ENCODE measurements at regions not wholly inside any gene's neighbourhood (a gene's known extent, or its start where the extent isn't known, plus 50 kb on each side); places are given as distances from the start of the nearest gene placed in this dataset.

- Histone ChIP-seq H3K27ac (ENCODE audit: low read depth, low read length) (no peak overlapping the region), H3K4me3 (ENCODE audit: low read depth, low read length) (no peak overlapping the region), H3K9ac (ENCODE audit: low read depth, low read length) (no peak overlapping the region), H3K36me3 (ENCODE audit: control insufficient read depth, insufficient read depth, low read length) (no peaks in the 10 kb centered on the region), H3K4me1 (ENCODE audit: control insufficient read depth, insufficient read depth, low read length) (no peaks in the 10 kb centered on the region), H3K27me3 (ENCODE audit: control insufficient read depth, insufficient read depth, low read length) (no peaks in the 10 kb centered on the region), H3K9me3 (ENCODE audit: control insufficient read depth, insufficient read depth, low read length) (no peaks in the 10 kb centered on the region)
Measured at GRCh38 chr4:111697176-111697942, 447.9 kb upstream of the FAM241A start.

GRCh38 chr4:111698361-111698760 lies 446.9 kb upstream of the FAM241A start:
- H3K9ac ChIP-seq (ENCODE audit: low read depth, low read length) = no peak overlapping the region
- no peak overlapping the region for H3K4me3 ChIP-seq (ENCODE audit: low read depth, low read length)
- no peaks in the 10 kb centered on the region for H3K4me1 ChIP-seq (ENCODE audit: control insufficient read depth, insufficient read depth, low read length)

GRCh38 chr4:111699165-111699564 lies 446.1 kb upstream of the FAM241A start:
- H3K4me3 ChIP-seq (ENCODE audit: low read depth, low read length) = no peak overlapping the region
- no peak overlapping the region for H3K27ac ChIP-seq (ENCODE audit: low read depth, low read length)
- no peaks in the 10 kb centered on the region for H3K36me3 ChIP-seq (ENCODE audit: control insufficient read depth, insufficient read depth, low read length)
- no peak overlapping the region for H3K9ac ChIP-seq (ENCODE audit: low read depth, low read length)
- H3K9me3 ChIP-seq (ENCODE audit: control insufficient read depth, insufficient read depth, low read length) = no peaks in the 10 kb centered on the region
- H3K4me1 ChIP-seq (ENCODE audit: control insufficient read depth, insufficient read depth, low read length) = no peaks in the 10 kb centered on the region
- H3K27me3 ChIP-seq (ENCODE audit: control insufficient read depth, insufficient read depth, low read length) = no peaks in the 10 kb centered on the region

More at GRCh38 chr4:111698361-111698760, 446.9 kb upstream of the FAM241A start:
- no peaks in the 10 kb centered on the region for H3K9me3 ChIP-seq (ENCODE audit: control insufficient read depth, insufficient read depth, low read length)
- no peaks in the 10 kb centered on the region for H3K27me3 ChIP-seq (ENCODE audit: control insufficient read depth, insufficient read depth, low read length)
- no peaks in the 10 kb centered on the region for H3K36me3 ChIP-seq (ENCODE audit: control insufficient read depth, insufficient read depth, low read length)
- no peak overlapping the region for H3K27ac ChIP-seq (ENCODE audit: low read depth, low read length)

- Histone ChIP-seq H3K4me1 (ENCODE audit: control insufficient read depth, insufficient read depth, low read length) (no peaks in the 10 kb centered on the region), H3K27ac (ENCODE audit: low read depth, low read length) (no peak overlapping the region), H3K9ac (ENCODE audit: low read depth, low read length) (no peak overlapping the region), H3K9me3 (ENCODE audit: control insufficient read depth, insufficient read depth, low read length) (no peaks in the 10 kb centered on the region), H3K27me3 (ENCODE audit: control insufficient read depth, insufficient read depth, low read length) (no peaks in the 10 kb centered on the region), H3K36me3 (ENCODE audit: control insufficient read depth, insufficient read depth, low read length) (no peaks in the 10 kb centered on the region), H3K4me3 (ENCODE audit: low read depth, low read length) (no peak overlapping the region)
Measured at GRCh38 chr4:111701102-111701501, 444.2 kb upstream of the FAM241A start.

- no peaks in the 10 kb centered on the region for H3K36me3 ChIP-seq (ENCODE audit: control insufficient read depth, insufficient read depth, low read length)
- no peaks in the 10 kb centered on the region for H3K27me3 ChIP-seq (ENCODE audit: control insufficient read depth, insufficient read depth, low read length)
- no peaks in the 10 kb centered on the region for H3K4me1 ChIP-seq (ENCODE audit: control insufficient read depth, insufficient read depth, low read length)
- H3K9ac ChIP-seq (ENCODE audit: low read depth, low read length) = no peak overlapping the region
- H3K9me3 ChIP-seq (ENCODE audit: control insufficient read depth, insufficient read depth, low read length) = no peaks in the 10 kb centered on the region
- no peak overlapping the region for H3K27ac ChIP-seq (ENCODE audit: low read depth, low read length)
- H3K4me3 ChIP-seq (ENCODE audit: low read depth, low read length) = no peak overlapping the region
Measured at GRCh38 chr4:111707491-111707890, 437.8 kb upstream of the FAM241A start.

- Histone ChIP-seq H3K36me3 (ENCODE audit: control insufficient read depth, insufficient read depth, low read length) (no peaks in the 10 kb centered on the region), H3K27me3 (ENCODE audit: control insufficient read depth, insufficient read depth, low read length) (no peaks in the 10 kb centered on the region), H3K9ac (ENCODE audit: low read depth, low read length) (no peak overlapping the region), H3K9me3 (ENCODE audit: control insufficient read depth, insufficient read depth, low read length) (no peaks in the 10 kb centered on the region), H3K4me3 (ENCODE audit: low read depth, low read length) (no peak overlapping the region), H3K27ac (ENCODE audit: low read depth, low read length) (no peak overlapping the region), H3K4me1 (ENCODE audit: control insufficient read depth, insufficient read depth, low read length) (no peaks in the 10 kb centered on the region)
Measured at GRCh38 chr4:111712093-111712677, 433.1 kb upstream of the FAM241A start.

- H3K4me1 ChIP-seq (ENCODE audit: control insufficient read depth, insufficient read depth, low read length) = no peaks in the 10 kb centered on the region
- no peaks in the 10 kb centered on the region for H3K9me3 ChIP-seq (ENCODE audit: control insufficient read depth, insufficient read depth, low read length)
- no peak overlapping the region for H3K9ac ChIP-seq (ENCODE audit: low read depth, low read length)
- H3K4me3 ChIP-seq (ENCODE audit: low read depth, low read length) = no peak overlapping the region
- no peaks in the 10 kb centered on the region for H3K36me3 ChIP-seq (ENCODE audit: control insufficient read depth, insufficient read depth, low read length)
- H3K27ac ChIP-seq (ENCODE audit: low read depth, low read length) = no peak overlapping the region
- no peaks in the 10 kb centered on the region for H3K27me3 ChIP-seq (ENCODE audit: control insufficient read depth, insufficient read depth, low read length)
Measured at GRCh38 chr4:111713276-111713675, 432.0 kb upstream of the FAM241A start.

- H3K9me3 ChIP-seq (ENCODE audit: control insufficient read depth, insufficient read depth, low read length) = no peaks in the 10 kb centered on the region
- H3K4me3 ChIP-seq (ENCODE audit: low read depth, low read length) = no peak overlapping the region
- H3K4me1 ChIP-seq (ENCODE audit: control insufficient read depth, insufficient read depth, low read length) = no peaks in the 10 kb centered on the region
- H3K27me3 ChIP-seq (ENCODE audit: control insufficient read depth, insufficient read depth, low read length) = no peaks in the 10 kb centered on the region
- H3K9ac ChIP-seq (ENCODE audit: low read depth, low read length) = no peak overlapping the region
- H3K27ac ChIP-seq (ENCODE audit: low read depth, low read length) = no peak overlapping the region
- H3K36me3 ChIP-seq (ENCODE audit: control insufficient read depth, insufficient read depth, low read length) = no peaks in the 10 kb centered on the region
Measured at GRCh38 chr4:111717921-111718320, 427.3 kb upstream of the FAM241A start.

GRCh38 chr4:111718763-111719559 lies 426.3 kb upstream of the FAM241A start:
- no peaks in the 10 kb centered on the region for H3K9me3 ChIP-seq (ENCODE audit: control insufficient read depth, insufficient read depth, low read length)
- no peaks in the 10 kb centered on the region for H3K27me3 ChIP-seq (ENCODE audit: control insufficient read depth, insufficient read depth, low read length)
- H3K4me3 ChIP-seq (ENCODE audit: low read depth, low read length) = no peak overlapping the region
- H3K36me3 ChIP-seq (ENCODE audit: control insufficient read depth, insufficient read depth, low read length) = no peaks in the 10 kb centered on the region
- H3K9ac ChIP-seq (ENCODE audit: low read depth, low read length) = no peak overlapping the region
- H3K27ac ChIP-seq (ENCODE audit: low read depth, low read length) = no peak overlapping the region
- no peaks in the 10 kb centered on the region for H3K4me1 ChIP-seq (ENCODE audit: control insufficient read depth, insufficient read depth, low read length)

GRCh38 chr4:111720866-111721265 lies 424.4 kb upstream of the FAM241A start:
- Histone ChIP-seq H3K27me3 (ENCODE audit: control insufficient read depth, insufficient read depth, low read length) (no peaks in the 10 kb centered on the region), H3K9me3 (ENCODE audit: control insufficient read depth, insufficient read depth, low read length) (no peaks in the 10 kb centered on the region), H3K27ac (ENCODE audit: low read depth, low read length) (no peak overlapping the region), H3K36me3 (ENCODE audit: control insufficient read depth, insufficient read depth, low read length) (no peaks in the 10 kb centered on the region), H3K4me3 (ENCODE audit: low read depth, low read length) (no peak overlapping the region), H3K9ac (ENCODE audit: low read depth, low read length) (no peak overlapping the region), H3K4me1 (ENCODE audit: control insufficient read depth, insufficient read depth, low read length) (no peaks in the 10 kb centered on the region)

GRCh38 chr4:111722213-111722720 lies 423.0 kb upstream of the FAM241A start:
- Histone ChIP-seq H3K9ac (ENCODE audit: low read depth, low read length) (no peak overlapping the region), H3K36me3 (ENCODE audit: control insufficient read depth, insufficient read depth, low read length) (no peaks in the 10 kb centered on the region), H3K27ac (ENCODE audit: low read depth, low read length) (no peak overlapping the region), H3K9me3 (ENCODE audit: control insufficient read depth, insufficient read depth, low read length) (no peaks in the 10 kb centered on the region), H3K27me3 (ENCODE audit: control insufficient read depth, insufficient read depth, low read length) (no peaks in the 10 kb centered on the region), H3K4me3 (ENCODE audit: low read depth, low read length) (no peak overlapping the region), H3K4me1 (ENCODE audit: control insufficient read depth, insufficient read depth, low read length) (no peaks in the 10 kb centered on the region)

Measured in HUES48 (cell line).